ENCODE measurements at regions not wholly inside any gene's neighbourhood (a gene's known extent, or its start where the extent isn't known, plus 50 kb on each side); places are given as distances from the start of the nearest gene placed in this dataset.

DNA sequence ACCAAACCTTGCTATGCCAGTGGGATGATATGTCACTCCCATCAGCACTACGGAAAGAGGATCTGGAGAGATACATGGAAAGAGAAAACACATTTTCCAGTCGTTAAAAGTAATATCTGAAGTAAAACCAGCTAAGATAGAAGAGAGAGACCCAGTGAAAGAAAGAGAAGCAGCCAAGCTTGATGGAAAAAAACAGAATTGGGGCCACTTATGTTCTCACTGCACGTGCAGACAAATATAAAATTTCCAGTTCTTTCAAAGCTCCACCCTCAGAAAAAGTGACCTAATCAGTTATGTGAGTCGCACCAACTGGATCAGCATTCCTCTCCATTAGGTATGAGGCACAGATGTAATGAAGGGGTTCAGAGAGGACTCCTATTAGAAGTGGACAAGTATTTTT lies 266.1 kb downstream of the MTERF1 start:
- TF ChIP-seq, protein P1, sequence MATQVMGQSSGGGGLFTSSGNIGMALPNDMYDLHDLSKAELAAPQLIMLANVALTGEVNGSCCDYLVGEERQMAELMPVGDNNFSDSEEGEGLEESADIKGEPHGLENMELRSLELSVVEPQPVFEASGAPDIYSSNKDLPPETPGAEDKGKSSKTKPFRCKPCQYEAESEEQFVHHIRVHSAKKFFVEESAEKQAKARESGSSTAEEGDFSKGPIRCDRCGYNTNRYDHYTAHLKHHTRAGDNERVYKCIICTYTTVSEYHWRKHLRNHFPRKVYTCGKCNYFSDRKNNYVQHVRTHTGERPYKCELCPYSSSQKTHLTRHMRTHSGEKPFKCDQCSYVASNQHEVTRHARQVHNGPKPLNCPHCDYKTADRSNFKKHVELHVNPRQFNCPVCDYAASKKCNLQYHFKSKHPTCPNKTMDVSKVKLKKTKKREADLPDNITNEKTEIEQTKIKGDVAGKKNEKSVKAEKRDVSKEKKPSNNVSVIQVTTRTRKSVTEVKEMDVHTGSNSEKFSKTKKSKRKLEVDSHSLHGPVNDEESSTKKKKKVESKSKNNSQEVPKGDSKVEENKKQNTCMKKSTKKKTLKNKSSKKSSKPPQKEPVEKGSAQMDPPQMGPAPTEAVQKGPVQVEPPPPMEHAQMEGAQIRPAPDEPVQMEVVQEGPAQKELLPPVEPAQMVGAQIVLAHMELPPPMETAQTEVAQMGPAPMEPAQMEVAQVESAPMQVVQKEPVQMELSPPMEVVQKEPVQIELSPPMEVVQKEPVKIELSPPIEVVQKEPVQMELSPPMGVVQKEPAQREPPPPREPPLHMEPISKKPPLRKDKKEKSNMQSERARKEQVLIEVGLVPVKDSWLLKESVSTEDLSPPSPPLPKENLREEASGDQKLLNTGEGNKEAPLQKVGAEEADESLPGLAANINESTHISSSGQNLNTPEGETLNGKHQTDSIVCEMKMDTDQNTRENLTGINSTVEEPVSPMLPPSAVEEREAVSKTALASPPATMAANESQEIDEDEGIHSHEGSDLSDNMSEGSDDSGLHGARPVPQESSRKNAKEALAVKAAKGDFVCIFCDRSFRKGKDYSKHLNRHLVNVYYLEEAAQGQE (IDR thresholded peaks at IDR 0.05; ENCODE audit: borderline replicate concordance), result no peak
- TF ChIP-seq, protein P2, sequence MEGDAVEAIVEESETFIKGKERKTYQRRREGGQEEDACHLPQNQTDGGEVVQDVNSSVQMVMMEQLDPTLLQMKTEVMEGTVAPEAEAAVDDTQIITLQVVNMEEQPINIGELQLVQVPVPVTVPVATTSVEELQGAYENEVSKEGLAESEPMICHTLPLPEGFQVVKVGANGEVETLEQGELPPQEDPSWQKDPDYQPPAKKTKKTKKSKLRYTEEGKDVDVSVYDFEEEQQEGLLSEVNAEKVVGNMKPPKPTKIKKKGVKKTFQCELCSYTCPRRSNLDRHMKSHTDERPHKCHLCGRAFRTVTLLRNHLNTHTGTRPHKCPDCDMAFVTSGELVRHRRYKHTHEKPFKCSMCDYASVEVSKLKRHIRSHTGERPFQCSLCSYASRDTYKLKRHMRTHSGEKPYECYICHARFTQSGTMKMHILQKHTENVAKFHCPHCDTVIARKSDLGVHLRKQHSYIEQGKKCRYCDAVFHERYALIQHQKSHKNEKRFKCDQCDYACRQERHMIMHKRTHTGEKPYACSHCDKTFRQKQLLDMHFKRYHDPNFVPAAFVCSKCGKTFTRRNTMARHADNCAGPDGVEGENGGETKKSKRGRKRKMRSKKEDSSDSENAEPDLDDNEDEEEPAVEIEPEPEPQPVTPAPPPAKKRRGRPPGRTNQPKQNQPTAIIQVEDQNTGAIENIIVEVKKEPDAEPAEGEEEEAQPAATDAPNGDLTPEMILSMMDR (IDR thresholded peaks at IDR 0.05; ENCODE audit: poor library complexity, severe bottlenecking), result no peak
- TF ChIP-seq EZH2 (IDR thresholded peaks at IDR 0.05; ENCODE audit: borderline replicate concordance, insufficient read depth, low read length, poor library complexity, severe bottlenecking), result no peak

Measured in neural cell (in vitro differentiated cells).